HCT116 (cell line): ENCODE measurements at regions not wholly inside any gene's neighbourhood (a gene's known extent, or its start where the extent isn't known, plus 50 kb on each side); places are given as distances from the start of the nearest gene placed in this dataset.

Experiments used
- EZH2 ChIP-seq: fragments of 200-600 bp; sonication (generic); IDR thresholded peaks from 2 replicates; pipeline ENCODE4 v1.6.1; 2017; ENCODE audit warnings: antibody characterized with exemption, mixed run types
- EZH2phosphoT487 ChIP-seq: fragments of 200-600 bp; IDR thresholded peaks from 2 replicates; pipeline ENCODE4 v1.6.1; 2018; ENCODE audit warnings: antibody characterized with exemption, borderline replicate concordance
- JUND ChIP-seq: IDR thresholded peaks from 2 replicates; pipeline ENCODE4 v1.6.1; 2012
- POLR2A ChIP-seq: IDR thresholded peaks from 2 replicates; pipeline ENCODE4 v1.7.0; 2011; ENCODE audit warnings: borderline replicate concordance; ENCODE audit not compliant: insufficient read depth, insufficient read length; ENCODE audit errors: extremely low read depth
- POLR2AphosphoS5 ChIP-seq: IDR thresholded peaks from 2 replicates; pipeline ENCODE4 v1.6.1; 2011; ENCODE audit warnings: mild to moderate bottlenecking, low read depth, low read length, moderate library complexity
- RAD21 ChIP-seq: IDR thresholded peaks from 2 replicates; pipeline ENCODE4 v1.6.1; 2012; ENCODE audit warnings: low read depth, mild to moderate bottlenecking
- TCF7L2 ChIP-seq: IDR thresholded peaks from 2 replicates; pipeline ENCODE4 v1.7.0; 2011; ENCODE audit warnings: borderline replicate concordance, inconsistent platforms; ENCODE audit not compliant: insufficient read depth, insufficient read length; ENCODE audit errors: extremely low read depth
- ZFX ChIP-seq: fragments of 450-650 bp; IDR thresholded peaks from 2 replicates; pipeline ENCODE4 v1.6.1; 2017
- TF ChIP-seq, protein P1 (sequence below), 3 experiments: fragments of 200-600 bp in 1 of 3; sonication (generic) in 1 of 3; IDR thresholded peaks in 2 of 3; conservative IDR thresholded peaks in 1 of 3; 2 replicates each; pipeline ENCODE4 v1.5.1; 2012 to 2017; ENCODE audit warnings: low read depth in 2 of 3, low read length in 2 of 3, antibody characterized with exemption in 1 of 3, borderline replicate concordance in 1 of 3, control low read depth in 1 of 3, mild to moderate bottlenecking in 1 of 3, mixed read lengths in 1 of 3, mixed run types in 1 of 3, moderate library complexity in 1 of 3; ENCODE audit not compliant: insufficient read depth in 1 of 3
- TF ChIP-seq, protein P2 (sequence below): IDR thresholded peaks from 2 replicates; pipeline ENCODE4 v1.6.1; 2012; ENCODE audit warnings: low read depth
- TF ChIP-seq, protein P3 (sequence below): IDR thresholded peaks from 2 replicates; pipeline ENCODE4 v1.6.1; 2012

DNA sequence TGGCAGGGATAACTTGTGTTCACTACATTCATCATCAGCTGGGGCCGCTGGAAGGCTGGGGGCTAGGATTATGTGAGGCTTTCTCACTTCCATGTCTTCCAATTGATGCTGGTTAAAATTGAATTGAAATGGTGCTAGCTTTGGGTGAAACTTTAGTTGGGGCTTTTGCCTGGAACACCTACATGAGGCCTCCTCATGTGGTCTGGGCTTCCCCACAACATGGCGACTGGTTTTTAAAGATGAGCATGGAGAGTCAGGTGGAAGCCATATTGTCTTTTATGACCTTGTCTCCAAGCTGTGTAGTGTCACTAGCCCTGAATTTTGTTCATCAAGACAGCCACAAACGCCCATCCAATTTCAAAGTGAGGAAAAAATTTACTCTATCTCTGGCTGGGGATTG is 1033.9 kb downstream of the TYW1 start:
- TF ChIP-seq, protein P1, sequence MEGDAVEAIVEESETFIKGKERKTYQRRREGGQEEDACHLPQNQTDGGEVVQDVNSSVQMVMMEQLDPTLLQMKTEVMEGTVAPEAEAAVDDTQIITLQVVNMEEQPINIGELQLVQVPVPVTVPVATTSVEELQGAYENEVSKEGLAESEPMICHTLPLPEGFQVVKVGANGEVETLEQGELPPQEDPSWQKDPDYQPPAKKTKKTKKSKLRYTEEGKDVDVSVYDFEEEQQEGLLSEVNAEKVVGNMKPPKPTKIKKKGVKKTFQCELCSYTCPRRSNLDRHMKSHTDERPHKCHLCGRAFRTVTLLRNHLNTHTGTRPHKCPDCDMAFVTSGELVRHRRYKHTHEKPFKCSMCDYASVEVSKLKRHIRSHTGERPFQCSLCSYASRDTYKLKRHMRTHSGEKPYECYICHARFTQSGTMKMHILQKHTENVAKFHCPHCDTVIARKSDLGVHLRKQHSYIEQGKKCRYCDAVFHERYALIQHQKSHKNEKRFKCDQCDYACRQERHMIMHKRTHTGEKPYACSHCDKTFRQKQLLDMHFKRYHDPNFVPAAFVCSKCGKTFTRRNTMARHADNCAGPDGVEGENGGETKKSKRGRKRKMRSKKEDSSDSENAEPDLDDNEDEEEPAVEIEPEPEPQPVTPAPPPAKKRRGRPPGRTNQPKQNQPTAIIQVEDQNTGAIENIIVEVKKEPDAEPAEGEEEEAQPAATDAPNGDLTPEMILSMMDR (IDR thresholded peaks at IDR 0.05 in 2 of 3, conservative IDR thresholded peaks at IDR 0.05 in 1 of 3; ENCODE audit: borderline replicate concordance in 1 of 3, insufficient read depth in 1 of 3, low read depth in 2 of 3, low read length in 2 of 3): no peak
- no peak for TF ChIP-seq POLR2A
- TF ChIP-seq EZH2: no peak
- TF ChIP-seq RAD21: no peak
- no peak for TF ChIP-seq POLR2AphosphoS5
- TF ChIP-seq ZFX: no peak
- TF ChIP-seq JUND: no peak
- TF ChIP-seq, protein P2, sequence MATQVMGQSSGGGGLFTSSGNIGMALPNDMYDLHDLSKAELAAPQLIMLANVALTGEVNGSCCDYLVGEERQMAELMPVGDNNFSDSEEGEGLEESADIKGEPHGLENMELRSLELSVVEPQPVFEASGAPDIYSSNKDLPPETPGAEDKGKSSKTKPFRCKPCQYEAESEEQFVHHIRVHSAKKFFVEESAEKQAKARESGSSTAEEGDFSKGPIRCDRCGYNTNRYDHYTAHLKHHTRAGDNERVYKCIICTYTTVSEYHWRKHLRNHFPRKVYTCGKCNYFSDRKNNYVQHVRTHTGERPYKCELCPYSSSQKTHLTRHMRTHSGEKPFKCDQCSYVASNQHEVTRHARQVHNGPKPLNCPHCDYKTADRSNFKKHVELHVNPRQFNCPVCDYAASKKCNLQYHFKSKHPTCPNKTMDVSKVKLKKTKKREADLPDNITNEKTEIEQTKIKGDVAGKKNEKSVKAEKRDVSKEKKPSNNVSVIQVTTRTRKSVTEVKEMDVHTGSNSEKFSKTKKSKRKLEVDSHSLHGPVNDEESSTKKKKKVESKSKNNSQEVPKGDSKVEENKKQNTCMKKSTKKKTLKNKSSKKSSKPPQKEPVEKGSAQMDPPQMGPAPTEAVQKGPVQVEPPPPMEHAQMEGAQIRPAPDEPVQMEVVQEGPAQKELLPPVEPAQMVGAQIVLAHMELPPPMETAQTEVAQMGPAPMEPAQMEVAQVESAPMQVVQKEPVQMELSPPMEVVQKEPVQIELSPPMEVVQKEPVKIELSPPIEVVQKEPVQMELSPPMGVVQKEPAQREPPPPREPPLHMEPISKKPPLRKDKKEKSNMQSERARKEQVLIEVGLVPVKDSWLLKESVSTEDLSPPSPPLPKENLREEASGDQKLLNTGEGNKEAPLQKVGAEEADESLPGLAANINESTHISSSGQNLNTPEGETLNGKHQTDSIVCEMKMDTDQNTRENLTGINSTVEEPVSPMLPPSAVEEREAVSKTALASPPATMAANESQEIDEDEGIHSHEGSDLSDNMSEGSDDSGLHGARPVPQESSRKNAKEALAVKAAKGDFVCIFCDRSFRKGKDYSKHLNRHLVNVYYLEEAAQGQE: no peak
- TF ChIP-seq TCF7L2: no peak
- TF ChIP-seq EZH2phosphoT487: no peak
- TF ChIP-seq, protein P3, sequence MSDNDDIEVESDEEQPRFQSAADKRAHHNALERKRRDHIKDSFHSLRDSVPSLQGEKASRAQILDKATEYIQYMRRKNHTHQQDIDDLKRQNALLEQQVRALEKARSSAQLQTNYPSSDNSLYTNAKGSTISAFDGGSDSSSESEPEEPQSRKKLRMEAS: no peak
